Psoas muscle (tissue), 7 donors: ENCODE measurements at regions not wholly inside any gene's neighbourhood (a gene's known extent, or its start where the extent isn't known, plus 50 kb on each side); places are given as distances from the start of the nearest gene placed in this dataset.

Experiments used
- ATAC-seq, 4 donors: fragments of 200-7000 bp; cut with Tn5 transposase; one replicate each; pipeline ENCODE4 v1.9.1; 2020; ENCODE audit warnings: moderate library complexity in 3 of 4, mild to moderate bottlenecking in 2 of 4
- DNase-seq, 2 donors: peaks; one replicate each; pipeline ENCODE4 v3.0.0-alpha.2; 2020
- H3K27ac ChIP-seq: fragments of 200-600 bp; one replicate; pipeline ENCODE4 v1.8.0; 2022
- H3K27me3 ChIP-seq, 3 donors: fragments of 200-600 bp in 1 of 3; one replicate each; pipeline versions ENCODE4 v1.6.1 to v1.8.0; 2013 to 2022; ENCODE audit warnings: low read length in 2 of 3, mild to moderate bottlenecking in 2 of 3, moderate library complexity in 1 of 3; ENCODE audit not compliant: insufficient read depth in 3 of 3
- H3K36me3 ChIP-seq, 2 donors: fragments of 200-600 bp in 1 of 2; one replicate each; pipeline versions ENCODE4 v1.6.1 to v1.8.0; 2013 to 2022; ENCODE audit warnings: low read depth in 1 of 2, mild to moderate bottlenecking in 1 of 2, moderate library complexity in 1 of 2; ENCODE audit not compliant: insufficient read depth in 1 of 2
- H3K4me1 ChIP-seq: fragments of 200-600 bp; one replicate; pipeline ENCODE4 v1.8.0; 2022
- H3K4me3 ChIP-seq: fragments of 200-600 bp; one replicate; pipeline ENCODE4 v1.8.0; 2022; ENCODE audit warnings: mild to moderate bottlenecking
- H3K9me3 ChIP-seq: fragments of 200-600 bp; one replicate; pipeline ENCODE4 v1.8.0; 2022
- CTCF ChIP-seq: fragments of 200-600 bp; IDR thresholded peaks from one replicate; pipeline ENCODE4 v1.8.0; 2022; ENCODE audit warnings: antibody characterized with exemption
- WGBS, 3 donors: extraction: QIAGEN DNeasy Blood & Tissue Kit; methylation state at CpG; one replicate each; pipeline versions ENCODE4 v1.1.6 to v1.1.7; 2013; 5-methylcytosine and 5-hydroxymethylcytosine counted together
- intact Hi-C, 2 donors: fragments of 100-400 bp; cut with DNase I; formaldehyde crosslinking; loops; one replicate each; pipeline versions ENCODE4 v1.11.0 to v1.14.2; 2022
- donor health status: healthy with polysubstance abuse.
- donor health status: DM: no; HTN: no; CAD: no; lungs with moderate emphysema.
- donor health status: Bipolar disorder and iron deficiency.
- donor health status: healthy.
- donor health status: DM: yes; HTN: yes; CAD: no.
- donor health status: DM: no; HTN: no; CAD: no.
- donor health status: DM: yes; HTN: yes; CAD: no.

GRCh38 chr9:104293877-104294276, 199.8 kb downstream of the SMC2 start:
- Histone ChIP-seq H3K4me3 (no peak overlapping the region), H3K4me1 (no peaks in the 10 kb centered on the region), H3K27me3 (no peaks in the 10 kb centered on the region), H3K27ac (no peak overlapping the region), H3K36me3 (no peaks in the 10 kb centered on the region), H3K9me3 (no peaks in the 10 kb centered on the region)
- DNase-seq = no peak
- no peak for ATAC-seq
- TF ChIP-seq CTCF = no peak
- WGBS, 3 donors = 68 to 74% (median 72%) methylated on average over 4 of the region's 4 CpGs
- intact Hi-C loops = no loop called here

- ATAC-seq = no peak
- WGBS, 3 donors = 59 to 67% (median 61%) methylated on average over 1 of the region's 1 CpG
Observed at GRCh38 chr9:104300124-104300523, 203.9 kb upstream of the OR13F1 start.

GRCh38 chr9:104301755-104302154, 202.3 kb upstream of the OR13F1 start:
- WGBS, 3 donors = 71% methylated on average over 2 of the region's 2 CpGs
- DNase-seq = no peak
- intact Hi-C loops = no loop called here

More at GRCh38 chr9:104300124-104300523, 203.9 kb upstream of the OR13F1 start:
- intact Hi-C loops = no loop called here
- Histone ChIP-seq H3K27me3 (no peaks in the 10 kb centered on the region), H3K4me1 (no peaks in the 10 kb centered on the region), H3K36me3 (no peaks in the 10 kb centered on the region), H3K9me3 (no peaks in the 10 kb centered on the region), H3K27ac (no peak overlapping the region), H3K4me3 (no peak overlapping the region)
- no peak for TF ChIP-seq CTCF
- DNase-seq = no peak

GRCh38 chr9:104302775-104303174, 201.3 kb upstream of the OR13F1 start:
- Histone ChIP-seq H3K4me1 (no peaks in the 10 kb centered on the region), H3K27ac (no peak overlapping the region), H3K4me3 (no peak overlapping the region), H3K9me3 (no peaks in the 10 kb centered on the region), H3K27me3 (no peaks in the 10 kb centered on the region), H3K36me3 (no peaks in the 10 kb centered on the region)
- ATAC-seq = no peak
- no peak for TF ChIP-seq CTCF
- WGBS, 3 donors = 88 to 92% (median 88%) methylated on average over 4 of the region's 4 CpGs
- intact Hi-C loops = no loop called here
- DNase-seq = no peak

More at GRCh38 chr9:104301755-104302154, 202.3 kb upstream of the OR13F1 start:
- Histone ChIP-seq H3K9me3 (no peaks in the 10 kb centered on the region), H3K4me1 (no peaks in the 10 kb centered on the region), H3K27me3 (no peaks in the 10 kb centered on the region), H3K4me3 (no peak overlapping the region), H3K27ac (no peak overlapping the region), H3K36me3 (no peaks in the 10 kb centered on the region)
- ATAC-seq = no peak
- no peak for TF ChIP-seq CTCF

GRCh38 chr9:104304925-104305324, 199.1 kb upstream of the OR13F1 start:
- H3K36me3 ChIP-seq = no peaks in the 10 kb centered on the region
- WGBS, 3 donors = 81 to 87% (median 83%) methylated on average over 5 of the region's 5 CpGs
- H3K27me3 ChIP-seq = no peaks in the 10 kb centered on the region
- ATAC-seq = no peak
- DNase-seq = no peak
- no peaks in the 10 kb centered on the region for H3K4me1 ChIP-seq
- no peak overlapping the region for H3K4me3 ChIP-seq
- intact Hi-C loops = no loop called here
- no peak overlapping the region for H3K27ac ChIP-seq
- TF ChIP-seq CTCF = no peak
- no peaks in the 10 kb centered on the region for H3K9me3 ChIP-seq
